Upper lobe of left lung (tissue), 4 donors: ENCODE measurements at regions not wholly inside any gene's neighbourhood (a gene's known extent, or its start where the extent isn't known, plus 50 kb on each side); places are given as distances from the start of the nearest gene placed in this dataset.

Source experiments
- EP300 ChIP-seq, 4 donors: sonication (generic); formaldehyde crosslinking; IDR thresholded peaks; one replicate each; pipeline ENCODE4 v1.5.1; 2017; ENCODE audit warnings: antibody characterized with exemption in 4 of 4, control low read depth in 2 of 4
- POLR2A ChIP-seq, 4 donors: fragments of 450-650 bp; IDR thresholded peaks; one replicate each; pipeline ENCODE4 v1.5.1; 2016 to 2017; ENCODE audit warnings: antibody characterized with exemption in 4 of 4, mild to moderate bottlenecking in 2 of 4
- POLR2AphosphoS5 ChIP-seq, 2 donors: sonication (generic); formaldehyde crosslinking; IDR thresholded peaks; one replicate each; pipeline ENCODE4 v1.5.1; 2017; ENCODE audit warnings: antibody characterized with exemption in 2 of 2
- TF ChIP-seq, protein P1 (sequence below), 6 experiments: fragments of 450-650 bp in 4 of 6; fragments of 200-600 bp in 2 of 6; sonication (generic) in 2 of 6; IDR thresholded peaks; one replicate each; pipeline ENCODE4 v1.5.1; 2016 to 2019; ENCODE audit warnings: antibody characterized with exemption in 6 of 6

DNA sequence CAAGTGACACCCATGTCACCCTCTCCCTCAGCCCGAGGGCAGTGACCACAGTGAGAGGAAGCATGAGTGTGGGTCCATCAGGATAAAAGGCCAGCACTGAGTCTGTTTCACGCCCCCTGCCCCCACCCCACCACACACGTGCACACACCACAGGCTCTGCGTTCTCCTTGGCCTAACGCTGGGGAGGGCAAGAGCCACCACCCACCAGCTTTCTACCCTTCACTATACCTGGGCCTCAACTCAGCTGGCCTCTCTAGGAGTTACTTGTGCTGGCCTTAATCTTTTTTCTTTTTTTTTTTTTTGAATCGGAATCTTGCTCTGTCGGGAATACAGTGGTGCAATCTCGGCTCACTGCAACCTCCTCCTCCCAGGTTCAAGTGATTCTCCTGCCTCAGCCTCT is 140.5 kb downstream of the ZFP36L2 start:
- TF ChIP-seq, protein P1, sequence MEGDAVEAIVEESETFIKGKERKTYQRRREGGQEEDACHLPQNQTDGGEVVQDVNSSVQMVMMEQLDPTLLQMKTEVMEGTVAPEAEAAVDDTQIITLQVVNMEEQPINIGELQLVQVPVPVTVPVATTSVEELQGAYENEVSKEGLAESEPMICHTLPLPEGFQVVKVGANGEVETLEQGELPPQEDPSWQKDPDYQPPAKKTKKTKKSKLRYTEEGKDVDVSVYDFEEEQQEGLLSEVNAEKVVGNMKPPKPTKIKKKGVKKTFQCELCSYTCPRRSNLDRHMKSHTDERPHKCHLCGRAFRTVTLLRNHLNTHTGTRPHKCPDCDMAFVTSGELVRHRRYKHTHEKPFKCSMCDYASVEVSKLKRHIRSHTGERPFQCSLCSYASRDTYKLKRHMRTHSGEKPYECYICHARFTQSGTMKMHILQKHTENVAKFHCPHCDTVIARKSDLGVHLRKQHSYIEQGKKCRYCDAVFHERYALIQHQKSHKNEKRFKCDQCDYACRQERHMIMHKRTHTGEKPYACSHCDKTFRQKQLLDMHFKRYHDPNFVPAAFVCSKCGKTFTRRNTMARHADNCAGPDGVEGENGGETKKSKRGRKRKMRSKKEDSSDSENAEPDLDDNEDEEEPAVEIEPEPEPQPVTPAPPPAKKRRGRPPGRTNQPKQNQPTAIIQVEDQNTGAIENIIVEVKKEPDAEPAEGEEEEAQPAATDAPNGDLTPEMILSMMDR (IDR thresholded peaks at IDR 0.05): no peak
- TF ChIP-seq POLR2A (IDR thresholded peaks at IDR 0.05) (no peak), EP300 (IDR thresholded peaks at IDR 0.05) (no peak), POLR2AphosphoS5 (IDR thresholded peaks at IDR 0.05) (no peak)
